ENCODE measurements at regions not wholly inside any gene's neighbourhood (a gene's known extent, or its start where the extent isn't known, plus 50 kb on each side); places are given as distances from the start of the nearest gene placed in this dataset.
A peak's percentile ranks its signal among the peaks of the same experiment; 100 is the strongest.

DNA sequence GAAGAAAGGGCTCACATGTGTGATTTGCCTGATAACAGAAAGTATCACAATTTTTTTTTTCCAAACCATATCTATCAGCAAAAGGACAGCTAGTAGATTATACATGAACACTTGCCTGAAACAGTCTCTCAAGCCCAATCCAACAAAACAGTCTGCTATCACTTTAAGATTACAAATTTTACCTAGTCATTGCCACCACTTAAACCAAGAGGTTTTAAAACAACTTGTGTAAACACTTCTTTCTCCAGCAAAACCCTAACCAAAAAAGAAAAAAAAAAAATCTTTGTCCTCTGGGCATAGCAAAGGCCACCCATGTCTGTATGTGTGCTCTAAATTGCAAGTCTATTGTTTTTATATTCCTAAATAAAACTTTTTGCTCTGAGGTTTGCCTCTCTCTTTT lies 1568.4 kb downstream of the GRIK2 start (continued):
- no peak for TF ChIP-seq EP300 (IDR thresholded peaks at IDR 0.05; ENCODE audit: borderline replicate concordance in 1 of 2, low read depth in 1 of 2, low read length in 1 of 2)
- TF ChIP-seq FOSL2 (IDR thresholded peaks at IDR 0.05; ENCODE audit: borderline replicate concordance, low read depth): no peak
- TF ChIP-seq CHD2 (IDR thresholded peaks at IDR 0.05; ENCODE audit: low read length, partially characterized antibody): no peak
- TF ChIP-seq FOXM1 (IDR thresholded peaks at IDR 0.05; ENCODE audit: low read depth): no peak
- no peak for TF ChIP-seq MEF2A (IDR thresholded peaks at IDR 0.05; ENCODE audit: borderline replicate concordance, low read depth)
- TF ChIP-seq NRF1 (IDR thresholded peaks at IDR 0.05; ENCODE audit: low read depth, low read length): no peak

DNA sequence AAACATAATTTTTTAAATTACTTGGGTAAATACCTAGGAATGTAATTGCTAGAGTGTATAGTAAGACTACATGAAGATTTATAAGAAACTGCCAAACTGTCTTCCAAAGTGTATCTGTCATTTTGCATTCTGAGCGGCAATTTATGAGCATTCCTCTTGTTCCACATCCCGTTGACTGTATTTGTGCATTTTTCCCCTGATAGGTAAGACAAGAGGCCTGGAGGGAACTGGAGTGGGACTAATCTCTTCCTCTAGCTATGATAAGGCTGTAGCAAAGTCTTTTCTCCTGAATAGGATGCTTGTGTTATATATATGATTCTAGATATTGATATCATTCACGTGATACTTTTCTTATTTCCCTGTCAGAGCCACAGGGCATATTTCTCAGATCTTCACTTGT lies 1557.5 kb downstream of the GRIK2 start:
- Histone ChIP-seq H3K79me2 (ENCODE audit: insufficient read depth) (no peaks in the 10 kb centered on the region), H2AFZ (ENCODE audit: low read depth) (no peak overlapping the region), H4K20me1 (ENCODE audit: insufficient read depth) (no peaks in the 10 kb centered on the region), H3K9me3 (no peaks in the 10 kb centered on the region), H3K4me2 (no peak overlapping the region), H3K4me1 (ENCODE audit: control insufficient read depth in 1 of 2, insufficient read depth in 2 of 2, low read depth in 1 of 2, low read length in 1 of 2) (no peaks in the 10 kb centered on the region), H3K9me2 (no peaks in the 10 kb centered on the region), H3K4me3 (ENCODE audit: low read depth in 2 of 2, low read length in 1 of 2) (no peak overlapping the region), H3K36me3 (replicated peaks in 1 of 2; ENCODE audit: control insufficient read depth in 1 of 2, insufficient read depth in 2 of 2, low read length in 1 of 2) (no peaks in the 10 kb centered on the region), H3K9ac (no peak overlapping the region), H3K27ac (ENCODE audit: low read depth in 2 of 2, low read length in 1 of 2) (no peak overlapping the region), H3F3A (replicated peaks; ENCODE audit: insufficient read depth) (no peaks in the 10 kb centered on the region), H3K27me3 (ENCODE audit: insufficient read depth) (no peaks in the 10 kb centered on the region)
- POLR2A ChIA-PET: no interaction called here
- TF ChIP-seq RXRA (IDR thresholded peaks at IDR 0.05; ENCODE audit: borderline replicate concordance, low read depth) (no peak), EZH2phosphoT487 (IDR thresholded peaks at IDR 0.05; ENCODE audit: borderline replicate concordance, low read depth) (no peak), YY1 (IDR thresholded peaks at IDR 0.05; ENCODE audit: low read depth) (no peak), NFIC (IDR thresholded peaks at IDR 0.05; ENCODE audit: borderline replicate concordance) (no peak), JUND (IDR thresholded peaks at IDR 0.05) (no peak), TEAD4 (IDR thresholded peaks at IDR 0.05; ENCODE audit: borderline replicate concordance, insufficient read depth) (no peak)
- TF ChIP-seq, protein P1, sequence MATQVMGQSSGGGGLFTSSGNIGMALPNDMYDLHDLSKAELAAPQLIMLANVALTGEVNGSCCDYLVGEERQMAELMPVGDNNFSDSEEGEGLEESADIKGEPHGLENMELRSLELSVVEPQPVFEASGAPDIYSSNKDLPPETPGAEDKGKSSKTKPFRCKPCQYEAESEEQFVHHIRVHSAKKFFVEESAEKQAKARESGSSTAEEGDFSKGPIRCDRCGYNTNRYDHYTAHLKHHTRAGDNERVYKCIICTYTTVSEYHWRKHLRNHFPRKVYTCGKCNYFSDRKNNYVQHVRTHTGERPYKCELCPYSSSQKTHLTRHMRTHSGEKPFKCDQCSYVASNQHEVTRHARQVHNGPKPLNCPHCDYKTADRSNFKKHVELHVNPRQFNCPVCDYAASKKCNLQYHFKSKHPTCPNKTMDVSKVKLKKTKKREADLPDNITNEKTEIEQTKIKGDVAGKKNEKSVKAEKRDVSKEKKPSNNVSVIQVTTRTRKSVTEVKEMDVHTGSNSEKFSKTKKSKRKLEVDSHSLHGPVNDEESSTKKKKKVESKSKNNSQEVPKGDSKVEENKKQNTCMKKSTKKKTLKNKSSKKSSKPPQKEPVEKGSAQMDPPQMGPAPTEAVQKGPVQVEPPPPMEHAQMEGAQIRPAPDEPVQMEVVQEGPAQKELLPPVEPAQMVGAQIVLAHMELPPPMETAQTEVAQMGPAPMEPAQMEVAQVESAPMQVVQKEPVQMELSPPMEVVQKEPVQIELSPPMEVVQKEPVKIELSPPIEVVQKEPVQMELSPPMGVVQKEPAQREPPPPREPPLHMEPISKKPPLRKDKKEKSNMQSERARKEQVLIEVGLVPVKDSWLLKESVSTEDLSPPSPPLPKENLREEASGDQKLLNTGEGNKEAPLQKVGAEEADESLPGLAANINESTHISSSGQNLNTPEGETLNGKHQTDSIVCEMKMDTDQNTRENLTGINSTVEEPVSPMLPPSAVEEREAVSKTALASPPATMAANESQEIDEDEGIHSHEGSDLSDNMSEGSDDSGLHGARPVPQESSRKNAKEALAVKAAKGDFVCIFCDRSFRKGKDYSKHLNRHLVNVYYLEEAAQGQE (IDR thresholded peaks at IDR 0.05; ENCODE audit: low read depth, low read length): no peak
- WGBS (ENCODE audit: low lambda C conversion rate): 48% methylated on average over 3 of the region's 3 CpGs
- DNase-seq: no peak
- CTCF ChIA-PET: interaction anchor here (0.9 kb wide), 1 partner anchor 13 kb away, joined by 3 read pairs; no protein-coding TSS in a partner anchor

DNA sequence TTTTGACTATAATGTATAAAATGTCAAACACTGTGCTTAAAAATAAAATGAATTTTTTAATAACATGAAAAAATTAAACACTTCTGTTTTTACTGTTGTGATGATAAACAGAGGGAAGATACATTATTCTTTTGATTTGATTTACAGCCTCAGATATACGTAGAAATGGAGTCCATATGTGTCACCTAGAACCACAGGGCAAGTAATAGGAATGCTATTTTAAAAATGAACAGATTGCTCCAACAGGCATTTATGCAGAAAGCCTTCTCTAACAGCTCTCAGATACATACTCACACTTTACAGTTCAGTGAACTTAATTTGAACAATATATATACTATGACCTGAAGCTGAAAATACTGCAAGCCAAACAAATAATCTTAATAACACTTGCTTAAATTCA lies 1551.0 kb downstream of the GRIK2 start:
- POLR2A ChIA-PET: no interaction called here
- H3K79me2 ChIP-seq (ENCODE audit: insufficient read depth): no peaks in the 10 kb centered on the region
- no peak overlapping the region for H3K27ac ChIP-seq (ENCODE audit: low read depth in 2 of 2, low read length in 1 of 2)
- H3K9me2 ChIP-seq: no peaks in the 10 kb centered on the region
- H3F3A ChIP-seq (replicated peaks; ENCODE audit: insufficient read depth): no peaks in the 10 kb centered on the region
- no peaks in the 10 kb centered on the region for H4K20me1 ChIP-seq (ENCODE audit: insufficient read depth)
- CTCF ChIA-PET: interaction anchor here (0.6 kb wide), 1 partner anchor 1549 kb away, joined by 4 read pairs; no protein-coding TSS in a partner anchor
- H2AFZ ChIP-seq (ENCODE audit: low read depth): no peak overlapping the region
- no peaks in the 10 kb centered on the region for H3K9me3 ChIP-seq
- no peak overlapping the region for H3K4me2 ChIP-seq
- no peak overlapping the region for H3K9ac ChIP-seq
- no peak for DNase-seq
- WGBS (ENCODE audit: low lambda C conversion rate): 5% methylated on average over 1 of the region's 1 CpG
- H3K36me3 ChIP-seq (replicated peaks in 1 of 2; ENCODE audit: control insufficient read depth in 1 of 2, insufficient read depth in 2 of 2, low read length in 1 of 2): no peaks in the 10 kb centered on the region
- no peak overlapping the region for H3K4me3 ChIP-seq (ENCODE audit: low read depth in 2 of 2, low read length in 1 of 2)
- TF ChIP-seq EP300 (IDR thresholded peaks at IDR 0.05; ENCODE audit: borderline replicate concordance in 1 of 2, low read depth in 1 of 2, low read length in 1 of 2): peak in 1 of 2 experiments; percentile 59; a peak in 2 of 4 replicates
- no peak for TF ChIP-seq TAF1 (IDR thresholded peaks at IDR 0.05; ENCODE audit: borderline replicate concordance, low read depth, low read length)
- TF ChIP-seq ELF1 (IDR thresholded peaks at IDR 0.05): no peak
- no peak for TF ChIP-seq FOXM1 (IDR thresholded peaks at IDR 0.05; ENCODE audit: low read depth)
- no peaks in the 10 kb centered on the region for H3K27me3 ChIP-seq (ENCODE audit: insufficient read depth)
- H3K4me1 ChIP-seq (ENCODE audit: control insufficient read depth in 1 of 2, insufficient read depth in 2 of 2, low read depth in 1 of 2, low read length in 1 of 2): no peaks in the 10 kb centered on the region
